Activated CD8-positive, alpha-beta memory T cell treated with anti-CD3 and anti-CD28 coated beads, Interleukin-2, amount 50 U/mL, for 1 hour (primary cell): ENCODE measurements at regions not wholly inside any gene's neighbourhood (a gene's known extent, or its start where the extent isn't known, plus 50 kb on each side); places are given as distances from the start of the nearest gene placed in this dataset.
"Not testable (repeated sequence)": the region's sequence is repeated elsewhere in the genome, so short reads cannot be mapped to it uniquely, and the experiment has no call there.

Experiments
- DNase-seq: peaks from one replicate; pipeline ENCODE4 v3.0.0-alpha.2; 2020; ENCODE audit errors: extremely low read depth

- no peak for DNase-seq
Observed at GRCh38 chr2:190742431-190742830, 93.5 kb downstream of the NAB1 start.

GRCh38 chr2:190744041-190744440, 95.2 kb downstream of the NAB1 start:
- no peak for DNase-seq

GRCh38 chr2:190746971-190747761, 98.3 kb downstream of the NAB1 start:
- no peak for DNase-seq

- DNase-seq, result no peak
Observed at GRCh38 chr2:190748966-190749365, 100.1 kb downstream of the NAB1 start.

GRCh38 chr2:190755772-190756415, 107.0 kb downstream of the NAB1 start:
- DNase-seq, result no peak

GRCh38 chr2:190759749-190760213, 110.9 kb downstream of the NAB1 start:
- no peak for DNase-seq

- not testable (repeated sequence) for DNase-seq
Observed at GRCh38 chr2:190760353-190761150, 111.7 kb downstream of the NAB1 start.

GRCh38 chr2:190761216-190761615, 112.3 kb downstream of the NAB1 start:
- not testable (repeated sequence) for DNase-seq

GRCh38 chr2:190762566-190762965, 113.7 kb downstream of the NAB1 start:
- DNase-seq, result no peak

- no peak for DNase-seq
Observed at GRCh38 chr2:190763100-190763499, 114.2 kb downstream of the NAB1 start.

- no peak for DNase-seq
Observed at GRCh38 chr2:190763901-190764514, 115.1 kb downstream of the NAB1 start.

- DNase-seq, result no peak
Observed at GRCh38 chr2:190765386-190766173, 115.0 kb upstream of the GLS start.

GRCh38 chr2:190766174-190766572, 114.4 kb upstream of the GLS start:
- DNase-seq, result no peak

- no peak for DNase-seq
Observed at GRCh38 chr2:190766595-190766994, 114.0 kb upstream of the GLS start.

GRCh38 chr2:190767821-190768220, 112.8 kb upstream of the GLS start:
- no peak for DNase-seq

- no peak for DNase-seq
Observed at GRCh38 chr2:190769258-190769657, 111.4 kb upstream of the GLS start.

GRCh38 chr2:190771726-190772125, 108.9 kb upstream of the GLS start:
- DNase-seq, result no peak

- no peak for DNase-seq
Observed at GRCh38 chr2:190780594-190780993, 100.0 kb upstream of the GLS start.

GRCh38 chr2:190781604-190782198, 98.9 kb upstream of the GLS start:
- peak; percentile 5 for DNase-seq

GRCh38 chr2:190782264-190782663, 98.4 kb upstream of the GLS start:
- no peak for DNase-seq
